Esophagus squamous epithelium (tissue), 5 donors: ENCODE measurements at regions not wholly inside any gene's neighbourhood (a gene's known extent, or its start where the extent isn't known, plus 50 kb on each side); places are given as distances from the start of the nearest gene placed in this dataset.

Experiments used
- DNase-seq: peaks from one replicate; lab custom pipeline; 2025; lab: John Stamatoyannopoulos, UW
- H3K27ac ChIP-seq, 4 donors: fragments of 200-600 bp; sonication (generic); one replicate each; pipeline ENCODE4 v1.5.1; 2016 to 2019; ENCODE audit warnings: mild to moderate bottlenecking in 1 of 4
- H3K27me3 ChIP-seq, 4 donors: fragments of 200-600 bp; sonication (generic); 1 replicate in 3 of 4; 2 replicates in 1 of 4; pipeline versions ENCODE4 v1.5.1 to v1.6.0; 2017 to 2021; ENCODE audit warnings: antibody characterized with exemption in 1 of 4
- H3K36me3 ChIP-seq, 3 donors: fragments of 200-600 bp; sonication (generic); one replicate each; pipeline ENCODE4 v1.5.1; 2016 to 2019
- H3K4me1 ChIP-seq, 3 donors: fragments of 200-600 bp; sonication (generic); one replicate each; pipeline ENCODE4 v1.5.1; 2017 to 2019
- H3K4me3 ChIP-seq, 4 donors: fragments of 200-600 bp; sonication (generic); 1 replicate in 3 of 4; 2 replicates in 1 of 4; pipeline ENCODE4 v1.5.1; 2016 to 2019; ENCODE audit warnings: mild to moderate bottlenecking in 2 of 4, moderate library complexity in 1 of 4
- H3K9me3 ChIP-seq, 3 donors: fragments of 200-600 bp; sonication (generic); one replicate each; pipeline ENCODE4 v1.5.1; 2016 to 2019
- CTCF ChIP-seq, 6 experiments: fragments of 450-650 bp in 4 of 6; fragments of 200-600 bp in 2 of 6; sonication (generic) in 2 of 6; IDR thresholded peaks; one replicate each; pipeline ENCODE4 v1.5.1; 2016 to 2019; ENCODE audit warnings: antibody characterized with exemption in 6 of 6, mild to moderate bottlenecking in 4 of 6, moderate library complexity in 4 of 6
- POLR2A ChIP-seq, 4 donors: fragments of 450-650 bp; IDR thresholded peaks; one replicate each; pipeline ENCODE4 v1.6.1; 2017; ENCODE audit warnings: antibody characterized with exemption in 4 of 4, mild to moderate bottlenecking in 4 of 4, moderate library complexity in 3 of 4
- WGBS, 2 donors: methylation state at CpG; one replicate each; pipeline ENCODE4 v1.1.5; 2018; 5-methylcytosine and 5-hydroxymethylcytosine counted together
- intact Hi-C: fragments of 100-400 bp; cut with DNase I; formaldehyde crosslinking; loops from one replicate; pipeline ENCODE4 v1.15.0; 2022
- donor health status: DM: yes; HTN: yes; CAD: no.

- Histone ChIP-seq H3K4me3 (no peak overlapping the region), H3K36me3 (no peaks in the 10 kb centered on the region), H3K4me1 (no peaks in the 10 kb centered on the region), H3K9me3 (peaks cover 0 to 16% (median 0%) of the 10 kb centered on the region in 3 donors), H3K27me3 (no peaks in the 10 kb centered on the region), H3K27ac (no peak overlapping the region)
- WGBS, 2 donors: 70 to 86% methylated on average over 6 to 8 of the region's 27 CpGs
- intact Hi-C loops: no loop called here
- no peak for DNase-seq
- no peak for TF ChIP-seq CTCF (IDR thresholded peaks at IDR 0.05)
- TF ChIP-seq POLR2A (IDR thresholded peaks at IDR 0.05): no peak
These were observed 2276.2 kb downstream of the TP53TG3F start for GRCh38 chr16:35735403-35736251.

GRCh38 chr16:35736546-35736945 lies 2277.1 kb downstream of the TP53TG3F start:
- H3K4me1 ChIP-seq: no peaks in the 10 kb centered on the region
- H3K4me3 ChIP-seq: no peak overlapping the region
- no peak overlapping the region for H3K27ac ChIP-seq
- DNase-seq: no peak
- H3K9me3 ChIP-seq: peaks cover 0 to 10% (median 0%) of the 10 kb centered on the region in 3 donors
- TF ChIP-seq CTCF (IDR thresholded peaks at IDR 0.05): no peak
- TF ChIP-seq POLR2A (IDR thresholded peaks at IDR 0.05): no peak
- no peaks in the 10 kb centered on the region for H3K27me3 ChIP-seq
- 63 to 82% methylated on average over 2 of the region's 2 CpGs for WGBS, 2 donors
- H3K36me3 ChIP-seq: no peaks in the 10 kb centered on the region
- intact Hi-C loops: no loop called here

- Histone ChIP-seq H3K4me3 (no peak overlapping the region), H3K9me3 (peaks cover 0 to 10% (median 0%) of the 10 kb centered on the region in 3 donors), H3K36me3 (no peaks in the 10 kb centered on the region), H3K27me3 (no peaks in the 10 kb centered on the region), H3K4me1 (no peaks in the 10 kb centered on the region), H3K27ac (no peak overlapping the region)
- DNase-seq: no peak
- intact Hi-C loops: no loop called here
- TF ChIP-seq POLR2A (IDR thresholded peaks at IDR 0.05) (no peak), CTCF (IDR thresholded peaks at IDR 0.05) (no peak)
- WGBS, 2 donors: 81 to 86% methylated on average over 3 of the region's 3 CpGs
These were observed 2277.7 kb downstream of the TP53TG3F start for GRCh38 chr16:35737076-35737475.

GRCh38 chr16:35741546-35741945 lies 2282.1 kb downstream of the TP53TG3F start:
- Histone ChIP-seq H3K27ac (no peak overlapping the region), H3K9me3 (peaks cover 0 to 10% (median 0%) of the 10 kb centered on the region in 3 donors), H3K27me3 (no peaks in the 10 kb centered on the region), H3K4me1 (no peaks in the 10 kb centered on the region), H3K4me3 (no peak overlapping the region), H3K36me3 (no peaks in the 10 kb centered on the region)
- WGBS, 2 donors: 65 to 71% methylated on average over 4 of the region's 4 CpGs
- intact Hi-C loops: no loop called here
- TF ChIP-seq POLR2A (IDR thresholded peaks at IDR 0.05): no peak
- TF ChIP-seq CTCF (IDR thresholded peaks at IDR 0.05): no peak
- DNase-seq: no peak

GRCh38 chr16:35743101-35743692 lies 2283.8 kb downstream of the TP53TG3F start:
- 54 to 68% methylated on average over 3 to 5 of the region's 5 CpGs for WGBS, 2 donors
- TF ChIP-seq POLR2A (IDR thresholded peaks at IDR 0.05) (no peak), CTCF (IDR thresholded peaks at IDR 0.05) (no peak)

More at GRCh38 chr16:35743101-35743692, 2283.8 kb downstream of the TP53TG3F start:
- no peak overlapping the region for H3K27ac ChIP-seq
- intact Hi-C loops: no loop called here
- H3K4me3 ChIP-seq: no peak overlapping the region
- no peaks in the 10 kb centered on the region for H3K36me3 ChIP-seq
- H3K27me3 ChIP-seq: no peaks in the 10 kb centered on the region
- peaks cover 0 to 15% (median 0%) of the 10 kb centered on the region in 3 donors for H3K9me3 ChIP-seq
- H3K4me1 ChIP-seq: no peaks in the 10 kb centered on the region
- no peak for DNase-seq
